ENCODE measurements at regions not wholly inside any gene's neighbourhood (a gene's known extent, or its start where the extent isn't known, plus 50 kb on each side); places are given as distances from the start of the nearest gene placed in this dataset.

DNA sequence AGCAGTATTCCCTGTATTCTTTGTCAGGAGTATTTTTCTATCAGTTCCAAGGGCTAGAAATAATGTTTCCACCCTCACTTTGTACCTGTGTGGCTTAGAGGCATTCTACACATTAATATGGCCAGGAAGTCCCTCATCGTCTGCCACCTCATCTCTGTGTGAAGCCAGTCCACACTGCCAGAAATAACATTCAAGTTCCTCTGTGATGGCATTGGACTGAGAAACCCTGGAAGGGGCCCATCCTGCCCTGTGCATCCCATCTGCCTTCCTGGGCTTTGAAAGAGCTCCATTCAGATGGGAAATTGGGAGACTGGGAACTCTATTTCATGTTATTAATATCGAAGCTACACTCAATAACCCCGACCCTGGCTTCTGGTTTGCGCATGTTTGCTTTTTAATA is 497.2 kb upstream of the CDH5 start:
- TF ChIP-seq, protein P1, sequence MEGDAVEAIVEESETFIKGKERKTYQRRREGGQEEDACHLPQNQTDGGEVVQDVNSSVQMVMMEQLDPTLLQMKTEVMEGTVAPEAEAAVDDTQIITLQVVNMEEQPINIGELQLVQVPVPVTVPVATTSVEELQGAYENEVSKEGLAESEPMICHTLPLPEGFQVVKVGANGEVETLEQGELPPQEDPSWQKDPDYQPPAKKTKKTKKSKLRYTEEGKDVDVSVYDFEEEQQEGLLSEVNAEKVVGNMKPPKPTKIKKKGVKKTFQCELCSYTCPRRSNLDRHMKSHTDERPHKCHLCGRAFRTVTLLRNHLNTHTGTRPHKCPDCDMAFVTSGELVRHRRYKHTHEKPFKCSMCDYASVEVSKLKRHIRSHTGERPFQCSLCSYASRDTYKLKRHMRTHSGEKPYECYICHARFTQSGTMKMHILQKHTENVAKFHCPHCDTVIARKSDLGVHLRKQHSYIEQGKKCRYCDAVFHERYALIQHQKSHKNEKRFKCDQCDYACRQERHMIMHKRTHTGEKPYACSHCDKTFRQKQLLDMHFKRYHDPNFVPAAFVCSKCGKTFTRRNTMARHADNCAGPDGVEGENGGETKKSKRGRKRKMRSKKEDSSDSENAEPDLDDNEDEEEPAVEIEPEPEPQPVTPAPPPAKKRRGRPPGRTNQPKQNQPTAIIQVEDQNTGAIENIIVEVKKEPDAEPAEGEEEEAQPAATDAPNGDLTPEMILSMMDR (conservative IDR thresholded peaks at IDR 0.05; ENCODE audit: low read length) = no peak
- no peak for TF ChIP-seq EZH2phosphoT487 (IDR thresholded peaks at IDR 0.05; ENCODE audit: borderline replicate concordance, low read depth, low read length)
